H4 (cell line): ENCODE measurements at regions not wholly inside any gene's neighbourhood (a gene's known extent, or its start where the extent isn't known, plus 50 kb on each side); places are given as distances from the start of the nearest gene placed in this dataset.

Source experiments
- DNase-seq: peaks from one replicate; pipeline ENCODE4 v3.0.0-alpha.2; 2015; ENCODE audit warnings: low spot score

- no peak for DNase-seq
Observed at GRCh38 chr2:10520154-10520553, 72.0 kb upstream of the ODC1 start.

GRCh38 chr2:10519394-10519740 lies 71.2 kb upstream of the ODC1 start:
- DNase-seq, result no peak

GRCh38 chr2:10518470-10519393 lies 70.6 kb upstream of the ODC1 start:
- DNase-seq, result no peak

GRCh38 chr2:10517351-10518043 lies 69.4 kb upstream of the ODC1 start:
- DNase-seq, result no peak

- no peak for DNase-seq
Observed at GRCh38 chr2:10515887-10516286, 67.8 kb upstream of the ODC1 start.

GRCh38 chr2:10514743-10515142 lies 66.6 kb upstream of the ODC1 start:
- peak; percentile 18 for DNase-seq

GRCh38 chr2:10514273-10514672 lies 66.1 kb upstream of the ODC1 start:
- DNase-seq, result no peak

- no peak for DNase-seq
Observed at GRCh38 chr2:10513201-10513600, 65.1 kb upstream of the ODC1 start.

GRCh38 chr2:10508038-10508437 lies 59.9 kb upstream of the ODC1 start:
- no peak for DNase-seq

- DNase-seq, result no peak
Observed at GRCh38 chr2:10507106-10507505, 59.0 kb upstream of the ODC1 start.

GRCh38 chr2:10504994-10505820 lies 57.1 kb upstream of the ODC1 start:
- DNase-seq, result no peak

- no peak for DNase-seq
Observed at GRCh38 chr2:10504370-10504993, 56.4 kb upstream of the ODC1 start.

GRCh38 chr2:10502803-10503107 lies 54.6 kb upstream of the ODC1 start:
- no peak for DNase-seq

GRCh38 chr2:10501980-10502802 lies 54.1 kb upstream of the ODC1 start:
- DNase-seq, result no peak

GRCh38 chr2:10501451-10501961 lies 53.4 kb upstream of the ODC1 start:
- no peak for DNase-seq

GRCh38 chr2:10500601-10501361 lies 52.7 kb upstream of the ODC1 start:
- no peak for DNase-seq

- no peak for DNase-seq
Observed at GRCh38 chr2:10499911-10500521, 51.9 kb upstream of the ODC1 start.

GRCh38 chr2:10499275-10499907 lies 51.3 kb upstream of the ODC1 start:
- no peak for DNase-seq
